ENCODE measurements at regions not wholly inside any gene's neighbourhood (a gene's known extent, or its start where the extent isn't known, plus 50 kb on each side); places are given as distances from the start of the nearest gene placed in this dataset.
"Not testable (repeated sequence)": the region's sequence is repeated elsewhere in the genome, so short reads cannot be mapped to it uniquely, and the experiment has no call there.

DNA sequence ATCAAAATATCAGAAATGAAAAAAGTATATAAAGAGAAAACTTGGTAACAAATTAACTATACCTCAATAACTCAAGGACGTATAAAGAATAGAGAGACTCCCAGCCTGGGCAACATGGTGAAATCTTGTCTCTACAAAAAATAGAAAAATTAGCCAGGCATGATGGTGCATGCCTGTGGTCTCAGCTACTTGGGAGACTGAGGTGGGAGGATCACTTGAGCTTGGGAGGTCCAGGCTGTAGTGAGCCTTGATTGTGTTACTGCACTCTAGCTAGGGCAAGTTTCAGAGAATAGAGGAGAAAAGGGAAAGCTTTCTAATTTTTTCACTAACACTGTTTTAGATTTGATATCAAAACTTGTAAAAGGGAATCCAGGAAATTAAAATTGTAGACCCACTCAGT is 295.9 kb downstream of the GJA1 start:
- Histone ChIP-seq H3K27me3 (ENCODE audit: control insufficient read depth, insufficient read depth) (no peaks in the 10 kb centered on the region), H3K27ac (ENCODE audit: low read length) (no peak overlapping the region), H3K4me1 (ENCODE audit: control insufficient read depth, insufficient read depth, low read length) (no peaks in the 10 kb centered on the region), H3K4me3 (ENCODE audit: low read length) (no peak overlapping the region), H3K9me3 (ENCODE audit: control insufficient read depth, low read length) (no peaks in the 10 kb centered on the region)
- DNase-seq, result no peak
- ATAC-seq, result no peak
- intact Hi-C loops (cut with DNase I), result no loop called here
- 95% methylated on average over 1 of the region's 1 CpG for WGBS

DNA sequence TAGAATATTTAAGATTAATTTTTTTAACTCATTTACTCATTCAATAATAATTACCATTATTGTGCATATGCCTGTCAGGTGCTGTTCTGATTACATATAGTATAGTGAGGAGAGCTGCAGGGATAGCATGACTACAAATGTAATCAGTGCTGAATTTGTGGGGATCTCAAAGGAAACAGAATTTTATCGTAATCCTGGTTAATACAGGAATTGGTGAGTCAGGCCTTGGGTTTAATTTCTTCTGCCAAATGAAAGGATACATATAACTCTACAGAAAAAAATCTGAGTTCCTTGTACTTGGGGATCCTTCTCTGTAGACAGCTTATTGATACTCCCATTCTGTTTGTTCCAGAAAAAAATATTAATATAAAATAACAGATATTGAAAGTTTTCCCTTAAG is 297.2 kb downstream of the GJA1 start:
- DNase-seq, result no peak
- Histone ChIP-seq H3K4me3 (ENCODE audit: low read length) (no peak overlapping the region), H3K27ac (ENCODE audit: low read length) (no peak overlapping the region), H3K4me1 (ENCODE audit: control insufficient read depth, insufficient read depth, low read length) (no peaks in the 10 kb centered on the region), H3K27me3 (ENCODE audit: control insufficient read depth, insufficient read depth) (no peaks in the 10 kb centered on the region), H3K9me3 (ENCODE audit: control insufficient read depth, low read length) (no peaks in the 10 kb centered on the region)
- 30% methylated on average over 1 of the region's 1 CpG for WGBS
- no peak for ATAC-seq
- intact Hi-C loops (cut with DNase I), result no loop called here

DNA sequence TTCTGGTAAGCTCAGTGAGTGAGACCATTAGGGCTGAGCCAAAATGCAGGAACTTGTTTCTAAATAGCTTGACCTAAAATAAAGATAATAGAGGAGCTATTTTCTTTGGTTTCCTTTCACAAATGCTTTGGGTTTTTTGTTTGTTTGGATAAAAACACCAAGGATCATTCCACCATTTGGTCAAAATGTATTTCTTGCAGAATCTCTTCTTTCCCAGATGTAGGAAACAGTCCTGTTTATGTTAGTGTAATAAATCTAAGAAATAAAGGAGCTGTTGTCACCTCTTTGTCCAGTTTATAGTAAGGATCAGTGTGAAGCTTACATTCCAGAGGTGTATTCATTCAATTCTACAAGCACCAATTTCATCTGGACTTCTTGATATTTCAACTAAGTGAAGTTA is 297.8 kb downstream of the GJA1 start:
- intact Hi-C loops (cut with DNase I), result no loop called here

DNA sequence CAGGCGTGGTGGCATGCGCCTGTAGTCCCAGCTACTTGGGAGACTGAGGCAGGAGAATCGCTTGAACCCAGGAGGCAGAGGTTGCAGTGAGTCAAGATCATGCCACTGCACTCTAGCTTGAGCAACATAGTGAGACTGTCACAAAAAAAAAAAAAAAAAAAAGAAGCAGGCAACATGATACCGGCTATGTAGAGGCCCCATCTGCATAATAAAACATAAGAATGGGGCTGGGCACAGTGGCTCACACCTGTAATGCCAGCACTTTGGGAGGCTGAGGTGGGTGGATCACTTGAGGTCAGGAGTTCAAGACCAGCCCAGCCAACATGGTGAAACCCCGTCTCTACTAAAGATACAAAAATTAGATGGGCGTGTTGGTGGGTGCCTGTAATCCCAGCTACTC is 304.7 kb downstream of the GJA1 start:
- DNase-seq; H3K9me3 ChIP-seq (ENCODE audit: control insufficient read depth, low read length); H3K27ac ChIP-seq (ENCODE audit: low read length); ATAC-seq; H3K27me3 ChIP-seq (ENCODE audit: control insufficient read depth, insufficient read depth); H3K4me3 ChIP-seq (ENCODE audit: low read length); H3K4me1 ChIP-seq (ENCODE audit: control insufficient read depth, insufficient read depth, low read length); intact Hi-C loops (cut with DNase I): not testable (repeated sequence)
- WGBS, result 93% methylated on average over 6 of the region's 6 CpGs

More for the DNA sequence above, 297.8 kb downstream of the GJA1 start:
- no peaks in the 10 kb centered on the region for H3K4me1 ChIP-seq (ENCODE audit: control insufficient read depth, insufficient read depth, low read length)
- no peaks in the 10 kb centered on the region for H3K9me3 ChIP-seq (ENCODE audit: control insufficient read depth, low read length)
- no peak for DNase-seq
- H3K4me3 ChIP-seq (ENCODE audit: low read length), result no peak overlapping the region
- H3K27me3 ChIP-seq (ENCODE audit: control insufficient read depth, insufficient read depth), result no peaks in the 10 kb centered on the region
- no peak overlapping the region for H3K27ac ChIP-seq (ENCODE audit: low read length)
- ATAC-seq, result no peak

DNA sequence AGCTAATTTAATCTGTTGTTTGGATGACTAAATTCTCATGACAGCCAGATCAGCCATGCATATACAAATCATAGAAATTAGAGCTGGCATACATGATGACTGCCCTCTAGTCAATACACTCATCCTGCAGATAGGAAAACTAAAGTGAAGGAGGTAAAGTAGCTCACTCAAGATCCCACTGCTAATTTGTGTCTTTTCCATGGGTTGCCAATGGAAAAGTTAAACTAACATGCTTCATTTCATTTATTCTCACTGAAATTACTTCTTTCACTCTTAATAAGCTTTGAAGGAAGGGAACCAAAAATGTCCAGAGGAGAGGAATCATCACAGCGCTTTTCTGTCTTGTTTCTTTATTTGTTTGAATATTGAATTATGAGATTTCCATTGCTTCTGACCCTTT is 308.2 kb downstream of the GJA1 start:
- 98% methylated on average over 1 of the region's 1 CpG for WGBS

DNA sequence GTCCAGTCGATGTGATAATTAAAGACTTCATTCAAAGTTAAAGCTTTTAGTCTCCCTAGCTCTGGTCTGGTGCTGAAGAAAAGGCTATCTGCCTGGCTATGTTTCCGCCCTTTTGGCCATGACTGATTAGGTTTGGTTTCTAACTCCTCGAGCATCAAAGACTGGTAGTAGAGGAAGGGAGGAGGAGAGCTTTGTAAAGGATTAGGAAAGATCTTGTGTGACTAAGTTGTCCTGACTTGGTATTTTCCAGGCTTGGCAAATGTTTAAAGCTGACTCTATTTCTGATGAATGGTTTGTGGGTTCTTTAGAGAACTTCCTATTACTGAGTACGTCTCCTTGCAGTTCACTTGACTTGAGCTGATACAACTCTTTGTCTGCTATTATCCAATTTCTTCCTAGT is 312.9 kb downstream of the GJA1 start:
- intact Hi-C loops (cut with DNase I), result no loop called here
- ATAC-seq (no peak), DNase-seq (no peak)
- Histone ChIP-seq H3K9me3 (ENCODE audit: control insufficient read depth, low read length) (no peaks in the 10 kb centered on the region), H3K4me3 (ENCODE audit: low read length) (no peak overlapping the region), H3K4me1 (ENCODE audit: control insufficient read depth, insufficient read depth, low read length) (no peaks in the 10 kb centered on the region), H3K27ac (ENCODE audit: low read length) (no peak overlapping the region), H3K27me3 (ENCODE audit: control insufficient read depth, insufficient read depth) (no peaks in the 10 kb centered on the region)
- 69% methylated on average over 4 of the region's 4 CpGs for WGBS

More for the DNA sequence above, 308.2 kb downstream of the GJA1 start:
- no peak for ATAC-seq
- H3K27ac ChIP-seq (ENCODE audit: low read length), result no peak overlapping the region
- H3K27me3 ChIP-seq (ENCODE audit: control insufficient read depth, insufficient read depth), result no peaks in the 10 kb centered on the region
- no peaks in the 10 kb centered on the region for H3K9me3 ChIP-seq (ENCODE audit: control insufficient read depth, low read length)
- no peak for DNase-seq
- intact Hi-C loops (cut with DNase I), result no loop called here
- H3K4me3 ChIP-seq (ENCODE audit: low read length), result no peak overlapping the region
- H3K4me1 ChIP-seq (ENCODE audit: control insufficient read depth, insufficient read depth, low read length), result no peaks in the 10 kb centered on the region

DNA sequence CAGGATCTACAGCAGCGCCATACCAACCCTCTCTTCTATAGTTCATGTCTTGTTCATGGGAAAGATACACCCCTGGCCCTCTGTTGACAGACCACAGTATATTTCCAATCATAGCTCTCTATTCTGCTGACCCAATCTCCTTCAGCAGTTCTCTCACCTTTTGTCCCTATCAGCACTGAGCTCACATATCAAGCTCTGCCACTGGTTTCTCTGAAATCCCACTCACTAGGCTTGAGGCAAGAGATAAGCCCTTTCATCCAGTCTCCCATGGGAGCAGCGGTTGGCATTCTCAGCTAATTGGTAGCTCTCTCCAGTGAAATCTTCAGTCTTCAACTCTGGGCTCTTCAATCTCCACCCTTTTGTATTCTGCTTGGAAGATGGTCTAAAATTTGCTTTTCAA is 313.4 kb downstream of the GJA1 start:
- Histone ChIP-seq H3K27me3 (ENCODE audit: control insufficient read depth, insufficient read depth) (no peaks in the 10 kb centered on the region), H3K4me3 (ENCODE audit: low read length) (no peak overlapping the region), H3K27ac (ENCODE audit: low read length) (no peak overlapping the region), H3K4me1 (ENCODE audit: control insufficient read depth, insufficient read depth, low read length) (no peaks in the 10 kb centered on the region), H3K9me3 (ENCODE audit: control insufficient read depth, low read length) (no peaks in the 10 kb centered on the region)
- DNase-seq (no peak), ATAC-seq (no peak)
- 75% methylated on average over 2 of the region's 2 CpGs for WGBS
- intact Hi-C loops (cut with DNase I), result no loop called here

DNA sequence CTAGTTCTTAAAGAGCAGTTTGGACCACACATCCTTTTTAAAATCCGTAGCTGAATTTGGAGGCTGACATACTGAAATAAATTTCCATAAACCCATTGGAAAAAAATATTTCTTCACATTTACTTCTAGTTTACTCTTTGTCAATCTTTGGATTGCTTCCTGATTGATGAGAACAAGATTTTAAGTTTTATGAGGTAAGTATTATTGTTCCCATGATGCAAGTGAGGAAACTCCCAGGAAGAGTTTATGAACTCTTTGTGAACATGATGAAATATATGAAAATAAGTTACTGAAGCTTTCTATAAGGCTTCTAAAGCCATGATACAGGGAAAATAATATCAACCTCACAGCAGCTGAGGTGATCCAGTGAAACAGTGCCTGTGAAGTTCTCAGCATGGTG is 320.0 kb downstream of the GJA1 start:
- WGBS, result 99% methylated on average over 1 of the region's 1 CpG
- intact Hi-C loops (cut with DNase I), result no loop called here
- no peaks in the 10 kb centered on the region for H3K9me3 ChIP-seq (ENCODE audit: control insufficient read depth, low read length)
- peaks cover 2% of the 10 kb centered on the region for H3K4me1 ChIP-seq (ENCODE audit: control insufficient read depth, insufficient read depth, low read length)
- H3K4me3 ChIP-seq (ENCODE audit: low read length), result no peak overlapping the region
- no peaks in the 10 kb centered on the region for H3K27me3 ChIP-seq (ENCODE audit: control insufficient read depth, insufficient read depth)
- H3K27ac ChIP-seq (ENCODE audit: low read length), result no peak overlapping the region
- ATAC-seq (no peak), DNase-seq (no peak)

DNA sequence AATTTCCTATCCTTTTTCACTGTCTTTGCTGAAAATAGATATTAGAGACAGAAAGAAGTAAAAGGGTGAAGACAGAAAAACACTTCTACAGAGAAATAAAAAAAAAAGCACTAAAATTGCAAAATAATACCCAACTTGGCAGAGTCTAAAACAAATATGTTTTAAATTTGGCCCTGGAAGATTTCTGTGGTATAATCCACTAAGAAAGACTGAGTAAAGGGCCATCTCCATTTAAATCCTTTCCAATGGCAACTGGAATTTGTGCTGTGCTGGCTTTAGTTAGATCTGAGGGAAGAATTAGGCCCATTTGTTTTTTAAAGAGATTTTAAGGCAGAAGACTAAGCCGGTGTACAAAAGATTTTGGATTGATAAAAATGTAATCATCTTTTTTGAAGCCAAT is 321.2 kb downstream of the GJA1 start:
- ATAC-seq, result no peak
- no peak overlapping the region for H3K4me3 ChIP-seq (ENCODE audit: low read length)
- peaks cover 2% of the 10 kb centered on the region for H3K4me1 ChIP-seq (ENCODE audit: control insufficient read depth, insufficient read depth, low read length)
- H3K27me3 ChIP-seq (ENCODE audit: control insufficient read depth, insufficient read depth), result no peaks in the 10 kb centered on the region
- H3K9me3 ChIP-seq (ENCODE audit: control insufficient read depth, low read length), result no peaks in the 10 kb centered on the region
- no peak for DNase-seq
- 75% methylated on average over 1 of the region's 1 CpG for WGBS
- intact Hi-C loops (cut with DNase I), result no loop called here
- no peak overlapping the region for H3K27ac ChIP-seq (ENCODE audit: low read length)

DNA sequence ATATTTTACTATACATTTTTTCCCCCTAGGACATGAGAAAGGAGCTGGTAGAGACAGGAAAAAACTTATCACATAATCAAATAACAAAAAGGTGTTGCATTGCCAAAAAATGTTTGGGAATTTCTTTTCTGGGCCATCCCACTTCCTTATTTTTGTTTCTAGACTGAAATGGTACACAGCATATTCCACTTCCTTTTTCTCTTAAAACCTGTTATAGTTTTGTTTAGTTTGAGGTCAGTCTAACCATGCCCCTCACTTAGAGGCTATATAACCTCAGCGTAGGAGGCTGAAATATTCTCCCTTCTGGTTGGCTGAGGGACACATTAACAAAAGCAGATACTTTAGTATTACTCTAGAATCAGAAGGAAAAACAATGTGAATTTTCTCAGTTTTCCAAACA is 323.9 kb downstream of the GJA1 start:
- no peak for ATAC-seq
- WGBS, result 72% methylated on average over 1 of the region's 1 CpG
- Histone ChIP-seq H3K4me1 (ENCODE audit: control insufficient read depth, insufficient read depth, low read length) (peaks cover 2% of the 10 kb centered on the region), H3K27ac (ENCODE audit: low read length) (no peak overlapping the region), H3K9me3 (ENCODE audit: control insufficient read depth, low read length) (no peaks in the 10 kb centered on the region), H3K27me3 (ENCODE audit: control insufficient read depth, insufficient read depth) (no peaks in the 10 kb centered on the region), H3K4me3 (ENCODE audit: low read length) (no peak overlapping the region)
- no peak for DNase-seq
- intact Hi-C loops (cut with DNase I), result no loop called here

DNA sequence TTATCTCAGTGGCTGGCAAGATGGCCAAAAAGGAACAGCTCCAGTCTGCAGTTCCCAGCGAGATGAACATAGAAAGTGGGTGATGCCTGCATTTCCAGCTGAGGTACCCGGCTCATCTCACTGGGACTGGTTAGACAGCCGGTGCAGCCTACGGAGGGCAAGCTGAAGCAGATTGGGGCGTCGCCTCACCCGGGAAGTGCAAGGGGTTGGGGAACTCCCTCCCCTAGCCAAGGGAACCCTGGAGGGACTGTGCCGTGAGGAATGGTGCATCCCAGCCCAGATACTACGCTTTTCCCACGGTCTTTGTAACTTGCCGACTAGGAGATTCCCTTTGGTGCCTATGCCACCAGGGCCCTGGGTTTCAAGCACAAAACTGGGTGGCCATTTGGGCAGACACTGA is 324.7 kb downstream of the GJA1 start:
- peaks cover 2% of the 10 kb centered on the region for H3K4me1 ChIP-seq (ENCODE audit: control insufficient read depth, insufficient read depth, low read length)
- WGBS, result 84% methylated on average over 11 of the region's 11 CpGs
- no peaks in the 10 kb centered on the region for H3K27me3 ChIP-seq (ENCODE audit: control insufficient read depth, insufficient read depth)
- DNase-seq (peak in 1 of 3 donors; percentile 26), ATAC-seq (no peak)
- H3K4me3 ChIP-seq (ENCODE audit: low read length), result no peak overlapping the region
- H3K9me3 ChIP-seq (ENCODE audit: control insufficient read depth, low read length), result no peaks in the 10 kb centered on the region
- intact Hi-C loops (cut with DNase I), result no loop called here
- H3K27ac ChIP-seq (ENCODE audit: low read length), result no peak overlapping the region

DNA sequence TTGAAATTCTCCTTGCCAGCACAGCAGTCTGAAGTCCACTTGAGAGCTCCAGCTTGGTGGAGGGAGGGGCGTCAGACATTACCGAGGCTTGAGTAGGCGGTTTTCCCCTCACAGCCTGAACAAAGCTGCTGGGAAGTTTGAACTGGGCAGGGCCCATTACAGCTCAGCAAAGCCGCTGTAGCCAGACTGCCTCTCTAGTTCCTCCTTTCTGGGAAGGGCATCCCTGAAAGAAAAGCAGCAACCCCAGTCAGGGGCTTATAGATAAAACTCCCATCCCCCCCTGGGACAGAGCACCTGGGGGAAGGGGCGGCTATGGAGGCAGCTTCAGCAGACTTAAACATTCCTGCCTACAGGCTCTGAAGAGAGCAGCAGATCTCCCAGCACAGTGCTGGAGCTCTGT is 325.3 kb downstream of the GJA1 start:
- intact Hi-C loops (cut with DNase I), result no loop called here
- Histone ChIP-seq H3K4me1 (ENCODE audit: control insufficient read depth, insufficient read depth, low read length) (peaks cover 2% of the 10 kb centered on the region), H3K4me3 (ENCODE audit: low read length) (no peak overlapping the region), H3K9me3 (ENCODE audit: control insufficient read depth, low read length) (no peaks in the 10 kb centered on the region), H3K27me3 (ENCODE audit: control insufficient read depth, insufficient read depth) (no peaks in the 10 kb centered on the region), H3K27ac (ENCODE audit: low read length) (no peak overlapping the region)
- WGBS, result 83% methylated on average over 5 of the region's 5 CpGs
- no peak for DNase-seq
- no peak for ATAC-seq

All from right cardiac atrium (tissue), 5 donors.